SIG-M5 treated with dmso at 0.1 percent for 504 hours (cell line): ENCODE measurements at regions not wholly inside any gene's neighbourhood (a gene's known extent, or its start where the extent isn't known, plus 50 kb on each side); places are given as distances from the start of the nearest gene placed in this dataset.

Source experiments
- DNase-seq: peaks from one replicate; lab custom pipeline; 2025; ENCODE audit not compliant: unreplicated experiment; lab: John Stamatoyannopoulos, UW

GRCh38 chr11:44488165-44488965 lies 77.1 kb upstream of the CD82 start:
- DNase-seq: no peak

- DNase-seq: no peak
These were observed 72.1 kb upstream of the CD82 start for GRCh38 chr11:44493383-44493782.

- no peak for DNase-seq
These were observed 71.5 kb upstream of the CD82 start for GRCh38 chr11:44493930-44494329.

GRCh38 chr11:44494785-44495184 lies 70.7 kb upstream of the CD82 start:
- DNase-seq: no peak

GRCh38 chr11:44496391-44496790 lies 69.1 kb upstream of the CD82 start:
- DNase-seq: no peak

GRCh38 chr11:44498089-44498871 lies 67.2 kb upstream of the CD82 start:
- no peak for DNase-seq

GRCh38 chr11:44502506-44502905 lies 63.0 kb upstream of the CD82 start:
- DNase-seq: no peak

GRCh38 chr11:44505581-44506054 lies 59.8 kb upstream of the CD82 start:
- no peak for DNase-seq

- no peak for DNase-seq
These were observed 59.0 kb upstream of the CD82 start for GRCh38 chr11:44506375-44507016.

GRCh38 chr11:44507491-44507890 lies 58.0 kb upstream of the CD82 start:
- DNase-seq: no peak

- DNase-seq: no peak
These were observed 57.5 kb upstream of the CD82 start for GRCh38 chr11:44507896-44508445.

GRCh38 chr11:44509296-44509695 lies 56.2 kb upstream of the CD82 start:
- no peak for DNase-seq

- DNase-seq: no peak
These were observed 55.1 kb upstream of the CD82 start for GRCh38 chr11:44510372-44510771.

- no peak for DNase-seq
These were observed 52.6 kb upstream of the CD82 start for GRCh38 chr11:44512818-44513217.

- DNase-seq: no peak
These were observed 50.4 kb upstream of the CD82 start for GRCh38 chr11:44515048-44515447.
